Activated naive CD4-positive, alpha-beta T cell treated with Interleukin-2 at 50 U/mL for 16 hours (primary cell): ENCODE measurements at regions not wholly inside any gene's neighbourhood (a gene's known extent, or its start where the extent isn't known, plus 50 kb on each side); places are given as distances from the start of the nearest gene placed in this dataset.
"Not testable (repeated sequence)": the region's sequence is repeated elsewhere in the genome, so short reads cannot be mapped to it uniquely, and the experiment has no call there.

ENCODE experiments used
- DNase-seq: peaks from one replicate; pipeline ENCODE4 v3.0.0-alpha.2; 2020

GRCh38 chr9:113665756-113666155, 202.2 kb downstream of the RGS3 start:
- DNase-seq = no peak

GRCh38 chr9:113668061-113668460, 204.5 kb downstream of the RGS3 start:
- DNase-seq = no peak

GRCh38 chr9:113669522-113670115, 206.1 kb downstream of the RGS3 start:
- no peak for DNase-seq

- no peak for DNase-seq
Observed at GRCh38 chr9:113673726-113674125, 202.4 kb upstream of the ZNF618 start.

GRCh38 chr9:113674436-113674835, 201.7 kb upstream of the ZNF618 start:
- DNase-seq = no peak

- DNase-seq = no peak
Observed at GRCh38 chr9:113675475-113675941, 200.6 kb upstream of the ZNF618 start.

DNA sequence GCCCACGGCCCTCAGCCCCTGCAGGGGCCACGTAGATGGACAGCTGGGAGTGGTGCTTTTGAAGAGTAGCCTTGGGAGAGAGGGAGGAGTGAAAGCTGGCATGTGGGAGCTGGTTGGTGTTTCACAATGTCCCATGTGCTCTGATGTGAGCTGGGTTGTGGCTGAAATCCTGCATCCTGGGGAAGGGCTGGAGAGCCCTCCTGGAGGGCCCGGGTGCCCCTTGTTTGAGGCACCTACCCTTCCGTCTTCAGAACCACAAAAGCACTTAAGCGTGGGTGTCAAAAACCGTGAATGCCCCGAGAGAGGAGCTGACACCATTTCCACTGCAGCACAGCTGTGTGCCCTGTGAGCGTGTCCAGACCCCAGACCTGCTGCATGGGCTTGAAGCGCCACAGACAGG, 199.1 kb upstream of the ZNF618 start:
- no peak for DNase-seq

DNA sequence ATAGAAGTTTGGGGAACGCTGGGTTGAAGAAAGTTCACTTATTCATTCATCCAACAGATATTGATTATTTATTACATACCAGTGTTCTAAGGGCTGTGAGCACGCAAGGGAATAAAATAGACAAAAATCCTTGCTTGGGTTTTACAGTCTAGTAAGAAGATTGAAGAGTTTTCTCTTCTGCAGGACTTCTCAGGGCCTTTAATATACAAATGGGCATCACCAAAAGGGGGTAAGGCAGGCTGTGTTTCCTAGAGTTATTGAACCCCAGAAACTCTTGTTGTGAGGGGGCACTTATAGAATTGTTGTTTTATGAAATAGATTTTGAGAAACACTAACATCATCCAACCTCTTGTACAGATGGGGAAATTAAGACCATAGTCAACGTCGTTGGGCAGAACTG, 198.5 kb upstream of the ZNF618 start:
- DNase-seq = no peak

- DNase-seq = no peak
Observed at GRCh38 chr9:113678119-113678858, 197.8 kb upstream of the ZNF618 start.

DNA sequence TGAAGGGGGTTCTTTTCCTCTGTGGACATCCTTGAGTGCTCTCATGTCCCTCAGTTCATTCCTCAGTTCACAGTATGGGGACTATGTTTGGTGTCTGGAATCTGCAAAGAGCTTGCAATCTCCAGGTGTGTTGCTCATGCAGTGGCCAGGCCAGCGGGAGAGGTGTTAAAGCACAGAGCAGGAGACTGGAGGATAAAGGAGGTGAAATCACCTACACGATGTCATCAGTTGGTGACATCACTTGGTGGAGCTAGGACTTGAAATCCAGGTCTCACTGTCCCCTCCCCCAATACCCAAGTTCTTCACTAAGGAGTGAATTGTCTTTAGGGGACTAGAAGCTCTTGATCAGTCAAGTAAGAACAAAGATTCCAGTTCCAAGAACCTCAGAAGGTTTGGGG, 197.3 kb upstream of the ZNF618 start:
- no peak for DNase-seq

DNA sequence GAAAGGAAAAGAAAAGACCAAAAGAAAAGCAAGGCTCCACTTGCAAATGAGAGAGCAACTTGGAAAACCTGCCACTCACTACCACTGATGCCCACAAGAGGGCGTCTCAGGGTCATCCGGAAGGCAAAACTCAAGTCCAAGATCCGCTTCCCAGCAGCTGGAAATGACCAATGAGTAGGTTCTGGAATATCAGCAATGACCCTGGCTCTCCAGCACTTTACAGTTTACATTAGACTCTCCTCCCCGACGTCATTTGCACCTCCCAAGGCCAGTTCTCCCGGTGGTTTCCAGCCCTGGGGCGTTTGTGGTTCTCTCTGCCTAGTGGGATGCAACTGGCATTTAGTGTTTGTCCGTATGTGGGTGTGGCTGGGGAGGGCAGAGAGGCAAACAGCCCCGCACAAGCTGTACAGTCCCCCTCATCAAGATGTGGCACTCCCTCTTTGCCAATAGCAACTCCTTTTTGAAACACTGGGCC, 193.8 kb upstream of the ZNF618 start:
- peak; percentile 41 for DNase-seq

GRCh38 chr9:113685636-113686035, 190.5 kb upstream of the ZNF618 start:
- not testable (repeated sequence) for DNase-seq

- no peak for DNase-seq
Observed at GRCh38 chr9:113687107-113687679, 188.9 kb upstream of the ZNF618 start.

DNA sequence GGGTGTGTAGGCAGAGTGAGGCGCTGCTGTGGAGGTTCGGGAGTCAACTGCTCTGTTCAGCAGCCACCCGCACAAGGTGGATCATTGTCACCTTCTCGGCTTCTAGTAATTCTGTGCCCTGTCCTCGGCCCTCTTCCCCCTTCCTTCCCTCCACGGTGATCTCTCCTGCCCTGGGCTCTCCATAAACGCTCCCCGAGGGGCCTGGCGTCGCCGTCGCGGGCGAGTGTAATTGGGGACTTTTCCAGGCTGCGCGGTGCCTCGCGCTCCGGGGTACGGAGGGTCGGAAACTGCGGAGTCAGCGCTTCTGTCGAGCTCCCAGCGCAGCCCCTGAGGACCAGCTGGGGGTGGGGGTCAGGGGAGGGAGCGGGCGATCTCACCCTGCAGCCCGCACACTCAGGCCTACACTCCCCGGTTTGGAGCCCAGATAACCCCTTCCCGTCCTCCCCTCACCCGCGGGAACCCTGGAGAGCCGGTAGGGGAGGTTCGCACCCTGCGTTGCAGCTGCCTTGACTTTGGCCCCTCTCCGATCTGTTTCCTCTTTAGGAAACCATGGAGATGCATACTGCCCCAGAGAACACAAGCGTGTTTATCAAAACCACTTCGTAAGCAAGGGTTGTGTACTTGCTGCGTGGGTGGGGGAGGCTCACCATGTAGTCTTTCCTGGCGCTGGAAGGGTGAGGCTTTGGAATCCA, 188.3 kb upstream of the ZNF618 start:
- DNase-seq = no peak

DNA sequence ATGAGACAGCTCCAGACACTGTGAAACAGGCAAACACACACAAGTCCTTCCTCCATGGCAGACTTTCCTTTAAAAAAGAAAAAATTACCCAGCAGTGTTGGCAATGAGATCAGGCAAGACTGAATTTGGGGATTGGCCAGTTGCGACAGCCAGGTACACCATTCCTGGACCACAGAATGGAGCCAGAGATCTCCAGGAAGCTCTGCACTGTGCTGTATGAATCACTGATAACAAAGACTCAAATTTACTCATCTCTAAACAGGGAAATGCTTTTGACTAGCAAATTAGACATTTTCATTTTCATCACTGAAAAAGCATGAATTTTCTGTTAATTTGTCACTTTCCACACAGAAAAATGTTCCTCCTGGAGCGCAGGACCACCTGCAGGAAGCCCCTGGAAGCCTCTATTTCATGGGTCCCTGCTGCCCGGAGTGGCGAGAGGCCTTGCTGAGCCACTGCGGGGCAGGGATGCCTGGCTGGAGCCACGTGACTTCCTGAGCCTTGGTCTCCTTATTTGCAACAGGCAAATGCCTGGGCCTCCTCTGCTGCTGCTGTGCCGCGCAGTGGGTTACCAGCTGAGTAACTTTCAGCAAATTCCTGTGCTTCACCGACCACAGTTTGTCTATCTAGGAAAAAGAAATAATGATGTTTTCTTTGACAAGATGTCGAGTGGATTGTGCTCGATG, 185.9 kb upstream of the ZNF618 start:
- no peak for DNase-seq

DNA sequence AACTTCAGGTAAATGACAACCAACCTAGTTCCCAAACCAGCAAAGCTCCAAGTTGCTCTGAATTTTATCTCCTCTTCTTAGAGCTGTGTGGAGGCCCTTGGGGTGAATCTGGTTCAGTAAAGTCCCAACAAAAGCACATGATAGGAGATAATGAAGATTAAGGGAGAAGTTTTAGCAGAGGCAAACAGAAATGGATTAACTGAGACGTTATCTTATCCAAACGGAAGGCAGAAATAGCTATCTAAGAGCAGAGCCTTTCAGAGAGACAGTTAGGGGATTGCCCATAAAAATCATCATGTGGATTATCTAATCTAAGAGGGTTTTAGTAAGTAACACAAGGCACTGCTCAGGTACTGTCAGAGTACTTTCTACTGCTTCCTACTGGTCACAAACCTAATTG, 183.9 kb upstream of the ZNF618 start:
- DNase-seq = no peak

DNA sequence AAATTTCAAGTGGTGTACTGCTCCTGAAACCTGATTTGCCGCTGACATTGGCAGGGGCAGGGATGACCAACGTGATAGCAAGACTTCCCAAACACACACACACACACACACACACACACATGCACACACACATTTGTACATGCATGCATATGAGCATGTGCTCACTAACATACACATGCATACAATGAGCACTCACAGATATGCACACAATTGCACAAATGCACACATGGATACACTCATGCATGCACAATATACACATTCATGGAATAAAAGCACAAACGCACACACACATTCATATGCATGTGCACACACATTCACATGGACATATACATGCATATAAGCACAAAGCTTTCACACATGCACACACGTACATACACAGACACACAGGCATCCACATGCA, 181.2 kb upstream of the ZNF618 start:
- no peak for DNase-seq

DNA sequence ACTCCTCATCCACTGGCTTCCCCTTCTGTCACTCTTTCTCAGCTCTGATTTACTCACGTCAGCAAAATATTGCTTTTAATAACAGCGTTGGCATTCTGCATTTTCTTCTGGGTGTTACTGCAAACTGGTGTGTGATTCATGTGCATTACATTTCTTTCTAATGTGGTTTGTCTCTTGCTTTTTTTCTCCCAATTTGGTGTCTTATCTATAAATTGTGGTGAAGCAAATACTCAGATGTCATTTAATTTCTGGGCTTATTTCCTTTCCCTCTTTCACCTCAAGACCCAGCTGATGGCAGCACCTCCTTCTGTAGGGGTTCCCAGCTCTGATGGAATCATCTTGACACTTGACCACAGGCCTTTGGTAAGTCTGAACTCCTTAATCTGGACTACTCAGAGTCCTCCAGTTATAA, 180.7 kb upstream of the ZNF618 start:
- no peak for DNase-seq

- no peak for DNase-seq
Observed at GRCh38 chr9:113695901-113696300, 180.2 kb upstream of the ZNF618 start.

GRCh38 chr9:113701774-113702755, 174.0 kb upstream of the ZNF618 start:
- no peak for DNase-seq

GRCh38 chr9:113705306-113705927, 170.7 kb upstream of the ZNF618 start:
- no peak for DNase-seq
